ENCODE measurements at regions not wholly inside any gene's neighbourhood (a gene's known extent, or its start where the extent isn't known, plus 50 kb on each side); places are given as distances from the start of the nearest gene placed in this dataset.

GRCh38 chr16:50970281-50970680 is 180.8 kb downstream of the SALL1 start:
- Histone ChIP-seq H2AFZ (ENCODE audit: low read length) (no peak overlapping the region), H4K91ac (replicated peaks; ENCODE audit: insufficient read length, low read length) (no peak overlapping the region), H3K4me1 (replicated peaks in 1 of 4; ENCODE audit: control insufficient read depth in 3 of 4, insufficient read depth in 4 of 4, low read length in 3 of 4) (no peaks in the 10 kb centered on the region), H3K79me1 (ENCODE audit: low read depth, low read length) (no peaks in the 10 kb centered on the region), H4K20me1 (replicated peaks in 1 of 2; ENCODE audit: control insufficient read depth in 1 of 2, insufficient read depth in 2 of 2, low read length in 2 of 2) (no peaks in the 10 kb centered on the region), H2BK120ac (replicated peaks; ENCODE audit: low read depth, low read length) (no peak overlapping the region), H3K36me3 (ENCODE audit: control insufficient read depth in 2 of 4, insufficient read depth in 4 of 4, low read length in 3 of 4) (no peaks in the 10 kb centered on the region), H4K5ac (ENCODE audit: insufficient read length, low read depth, low read length) (no peak overlapping the region), H3K4me2 (ENCODE audit: insufficient read depth in 1 of 2, low read depth in 2 of 2, low read length in 2 of 2) (no peak overlapping the region), H4K8ac (ENCODE audit: extremely low read depth, insufficient read depth, low read length) (no peak overlapping the region), H3K27ac (ENCODE audit: low read depth, low read length) (no peak overlapping the region), H3K23me2 (ENCODE audit: low read depth, low read length) (peaks cover 3% of the 10 kb centered on the region; the same call in 1 of the 2 replicates), H3K23ac (ENCODE audit: insufficient read length) (no peak overlapping the region), H3K9ac (replicated peaks in 1 of 4; ENCODE audit: extremely low read depth in 1 of 4, low read depth in 3 of 4, low read length in 3 of 4) (no peak overlapping the region), H2BK12ac (ENCODE audit: low read depth, low read length) (no peak overlapping the region), H3K56ac (replicated peaks; ENCODE audit: insufficient read length, low read depth, low read length) (no peak overlapping the region), H3K18ac (ENCODE audit: extremely low read depth, low read length) (no peak overlapping the region), H3K4me3 (ENCODE audit: extremely low read depth in 1 of 4, insufficient read depth in 2 of 4, low read depth in 3 of 4, low read length in 4 of 4) (no peak overlapping the region), H2BK5ac (ENCODE audit: low read depth, low read length) (no peak overlapping the region), H3K27me3 (replicated peaks in 1 of 4; ENCODE audit: control insufficient read depth in 3 of 4, extremely low read depth in 1 of 4, insufficient read depth in 3 of 4, low read length in 3 of 4) (no peaks in the 10 kb centered on the region), H2BK15ac (ENCODE audit: low read length) (no peak overlapping the region), H3K79me2 (ENCODE audit: control insufficient read depth in 1 of 2, insufficient read depth in 2 of 2, low read length in 2 of 2) (no peaks in the 10 kb centered on the region), H2AK5ac (ENCODE audit: low read depth, low read length) (no peak overlapping the region), H3K9me3 (ENCODE audit: insufficient read depth in 2 of 2, low read depth in 1 of 2, low read length in 1 of 2) (0 out of 4 replicates have a peak, but pooled peaks cover 0 to 4% of the 10 kb centered on the region in 2 experiments), H2BK20ac (ENCODE audit: low read length) (no peak overlapping the region), H3K14ac (ENCODE audit: insufficient read length) (no peak overlapping the region), H3K4ac (replicated peaks; ENCODE audit: insufficient read length, low read depth, low read length) (no peak overlapping the region)
- no peak for TF ChIP-seq NANOG (IDR thresholded peaks at IDR 0.05; ENCODE audit: insufficient read depth, low read depth, low read length, poor library complexity, severe bottlenecking)
- CTCF ChIA-PET (ENCODE audit: partially characterized antibody): interaction anchor here (0.6 to 1.7 kb wide), 3 partner anchors 87 to 791 kb away, joined by 3 to 4 read pairs (median 3); no protein-coding TSS in a partner anchor
- no peak for FAIRE-seq
- POLR2A ChIA-PET (ENCODE audit: partially characterized antibody): no interaction called here
- 94% methylated on average over 3 of the region's 3 CpGs; no CpG with 5 or more reads in 1 of the 2 experiments for WGBS, 2 experiments (ENCODE audit: extremely low coverage in 1 of 2, insufficient coverage in 1 of 2, insufficient read length in 1 of 2, insufficient replicate concordance in 2 of 2, low coverage in 1 of 2, low lambda C conversion rate in 2 of 2, missing lambda C conversion rate in 1 of 2)
- no peak for DNase-seq (ENCODE audit: low read depth in 1 of 2, low spot score in 2 of 2)
